PC-3 (cell line): ENCODE measurements at regions not wholly inside any gene's neighbourhood (a gene's known extent, or its start where the extent isn't known, plus 50 kb on each side); places are given as distances from the start of the nearest gene placed in this dataset.

Source experiments
- ATAC-seq: fragments of 200-7000 bp; cut with Tn5 transposase; 2 replicates; pipeline ENCODE4 v1.9.1; 2020; ENCODE audit warnings: mild to moderate bottlenecking, moderate library complexity
- BruUV-seq: library from RNA; stranded (reverse); fragments of 400-500 nt; replicated peaks from 2 replicates; lab custom pipeline; 2021; lab: Mats Ljungman, UMichigan
- CTCF ChIA-PET: fragments of 300-600 bp; sonication (Branson Sonifier 250); formaldehyde crosslinking; loops from one replicate; lab custom pipeline; 2022; ENCODE audit warnings: antibody characterized with exemption; lab: Charles Lee
- POLR2A ChIA-PET: fragments of 300-600 bp; sonication (Branson Sonifier 250); formaldehyde crosslinking; loops from one replicate; lab custom pipeline; 2022; ENCODE audit warnings: antibody characterized with exemption; ENCODE audit not compliant: unreplicated experiment; lab: Charles Lee
- DNase-seq: peaks from one replicate; pipeline ENCODE4 v3.0.0-alpha.2; 2015
- H2AFZ ChIP-seq: fragments of 300-600 bp; sonication (generic); 2 replicates; pipeline ENCODE4 v1.6.0; 2016; ENCODE audit warnings: antibody characterized with exemption, low read length
- H3F3A ChIP-seq: fragments of 300-600 bp; sonication (generic); one replicate; pipeline ENCODE4 v1.6.0; 2017; ENCODE audit warnings: antibody characterized with exemption, low read length, control low read depth, mild to moderate bottlenecking; ENCODE audit not compliant: unreplicated experiment
- H3K27ac ChIP-seq: fragments of 300-600 bp; sonication (generic); 2 replicates; pipeline ENCODE4 v1.5.1; 2016; ENCODE audit warnings: mild to moderate bottlenecking, low read length
- H3K27me3 ChIP-seq: fragments of 300-600 bp; sonication (generic); 2 replicates; pipeline ENCODE4 v1.6.1; 2016; ENCODE audit warnings: low read length, mixed read lengths
- H3K36me3 ChIP-seq: fragments of 300-600 bp; sonication (generic); 2 replicates; pipeline ENCODE4 v1.6.1; 2016; ENCODE audit warnings: low read depth, mixed run types, low read length, mixed read lengths
- H3K4me1 ChIP-seq: fragments of 300-600 bp; sonication (generic); 2 replicates; pipeline ENCODE4 v1.5.1; 2016; ENCODE audit warnings: low read length; ENCODE audit not compliant: insufficient read depth
- H3K4me2 ChIP-seq: fragments of 300-600 bp; sonication (generic); 2 replicates; pipeline ENCODE4 v1.6.0; 2016; ENCODE audit warnings: low read length
- H3K4me3 ChIP-seq: fragments of 300-600 bp; sonication (generic); 2 replicates; pipeline ENCODE4 v1.5.1; 2016; ENCODE audit warnings: mild to moderate bottlenecking, low read length, mixed read lengths
- H3K79me2 ChIP-seq: fragments of 300-600 bp; sonication (generic); 2 replicates; pipeline ENCODE4 v1.6.1; 2017; ENCODE audit warnings: low read length, mixed read lengths
- H3K9ac ChIP-seq: fragments of 300-600 bp; sonication (generic); 2 replicates; pipeline ENCODE4 v1.6.0; 2016; ENCODE audit warnings: mild to moderate bottlenecking, low read length
- H3K9me2 ChIP-seq: fragments of 300-600 bp; sonication (generic); replicated peaks from 2 replicates; pipeline ENCODE4 v1.6.1; 2016; ENCODE audit warnings: mixed run types, low read length, mixed read lengths
- H3K9me3 ChIP-seq: fragments of 300-600 bp; sonication (generic); 2 replicates; pipeline ENCODE4 v1.6.1; 2016; ENCODE audit warnings: low read length, mixed read lengths
- H4K20me1 ChIP-seq: fragments of 300-600 bp; sonication (generic); 2 replicates; pipeline ENCODE4 v1.6.1; 2016; ENCODE audit warnings: low read length, mixed read lengths
- CTCF ChIP-seq: fragments of 300-600 bp; sonication (generic); conservative IDR thresholded peaks from 2 replicates; pipeline ENCODE4 v1.5.1; 2017; ENCODE audit warnings: antibody characterized with exemption, low read depth, mild to moderate bottlenecking, low read length
- EZH2 ChIP-seq: fragments of 300-600 bp; sonication (generic); IDR thresholded peaks from one replicate; pipeline ENCODE4 v1.6.1; 2017; ENCODE audit warnings: antibody characterized with exemption, mild to moderate bottlenecking, low read length; ENCODE audit not compliant: unreplicated experiment
- EZH2phosphoT487 ChIP-seq: fragments of 300-600 bp; sonication (generic); IDR thresholded peaks from 2 replicates; pipeline ENCODE4 v1.6.1; 2018; ENCODE audit warnings: mild to moderate bottlenecking, antibody characterized with exemption, low read length, borderline replicate concordance
- intact Hi-C: fragments of 100-400 bp; cut with micrococcal nuclease; formaldehyde crosslinking; loops from 2 replicates; pipeline ENCODE4 v1.9.0; 2023

GRCh38 chr21:20661246-20661645, 337.0 kb upstream of the NCAM2 start:
- TF ChIP-seq EZH2 (no peak), CTCF (no peak), EZH2phosphoT487 (no peak)
- ChIA-PET POLR2A (no interaction called here), CTCF (no interaction called here)
- H2AFZ ChIP-seq: no peak overlapping the region
- BruUV-seq: no TSS peak
- no peak overlapping the region for H3K27ac ChIP-seq
- no peaks in the 10 kb centered on the region for H3K36me3 ChIP-seq
- no peak for DNase-seq
- H4K20me1 ChIP-seq: no peaks in the 10 kb centered on the region
- H3K4me2 ChIP-seq: no peak overlapping the region
- H3K9me2 ChIP-seq: no peaks in the 10 kb centered on the region
- no peaks in the 10 kb centered on the region for H3K4me1 ChIP-seq
- no peak overlapping the region for H3K4me3 ChIP-seq
- H3K27me3 ChIP-seq: no peaks in the 10 kb centered on the region
- no peaks in the 10 kb centered on the region for H3K79me2 ChIP-seq
- H3F3A ChIP-seq: no peaks in the 10 kb centered on the region
- no peak overlapping the region for H3K9ac ChIP-seq
- no peaks in the 10 kb centered on the region for H3K9me3 ChIP-seq
- intact Hi-C loops: no loop called here
- ATAC-seq: no peak

- intact Hi-C loops: no loop called here
- Histone ChIP-seq H3K9me3 (no peaks in the 10 kb centered on the region), H3K36me3 (no peaks in the 10 kb centered on the region), H3K4me3 (no peak overlapping the region), H3K27me3 (no peaks in the 10 kb centered on the region), H3K4me1 (no peaks in the 10 kb centered on the region), H4K20me1 (no peaks in the 10 kb centered on the region), H3K27ac (no peak overlapping the region), H3K79me2 (no peaks in the 10 kb centered on the region), H3K9me2 (no peaks in the 10 kb centered on the region), H3F3A (no peaks in the 10 kb centered on the region), H3K9ac (no peak overlapping the region), H2AFZ (no peak overlapping the region), H3K4me2 (no peak overlapping the region)
- ChIA-PET CTCF (no interaction called here), POLR2A (no interaction called here)
- TF ChIP-seq EZH2 (no peak), EZH2phosphoT487 (no peak), CTCF (no peak)
- no peak for DNase-seq
- no peak for ATAC-seq
- no TSS peak for BruUV-seq
Observed at GRCh38 chr21:20661745-20662422, 336.3 kb upstream of the NCAM2 start.

- H3K9me3 ChIP-seq: no peaks in the 10 kb centered on the region
- no peak for ATAC-seq
- no peaks in the 10 kb centered on the region for H3K36me3 ChIP-seq
- no peaks in the 10 kb centered on the region for H3K9me2 ChIP-seq
- no peak overlapping the region for H3K9ac ChIP-seq
- ChIA-PET POLR2A (no interaction called here), CTCF (no interaction called here)
- intact Hi-C loops: no loop called here
- H3K4me1 ChIP-seq: no peaks in the 10 kb centered on the region
- no peak overlapping the region for H2AFZ ChIP-seq
- H3K4me3 ChIP-seq: no peak overlapping the region
- no peaks in the 10 kb centered on the region for H3K27me3 ChIP-seq
- H3K4me2 ChIP-seq: no peak overlapping the region
- H4K20me1 ChIP-seq: no peaks in the 10 kb centered on the region
- no peaks in the 10 kb centered on the region for H3F3A ChIP-seq
- H3K27ac ChIP-seq: no peak overlapping the region
- no peak for TF ChIP-seq CTCF
- no peak for TF ChIP-seq EZH2phosphoT487
- TF ChIP-seq EZH2: no peak
- no peak for DNase-seq
- H3K79me2 ChIP-seq: no peaks in the 10 kb centered on the region
- no TSS peak for BruUV-seq
Observed at GRCh38 chr21:20662514-20662913, 335.7 kb upstream of the NCAM2 start.
